GM12878 (cell line): ENCODE measurements at regions not wholly inside any gene's neighbourhood (a gene's known extent, or its start where the extent isn't known, plus 50 kb on each side); places are given as distances from the start of the nearest gene placed in this dataset.

Source experiments
- CEBPB ChIP-seq, 2 experiments: fragments of 150-350 bp in 1 of 2; IDR thresholded peaks; 2 replicates each; pipeline ENCODE4 v1.6.1; 2012 to 2014; ENCODE audit warnings: low read depth in 2 of 2, low read length in 2 of 2, borderline replicate concordance in 1 of 2, inconsistent platforms in 1 of 2
- CTCF ChIP-seq, 3 experiments: IDR thresholded peaks in 2 of 3; conservative IDR thresholded peaks in 1 of 3; 2 replicates each; pipeline ENCODE4 v1.5.1; 2011; ENCODE audit warnings: low read depth in 3 of 3, low read length in 3 of 3, mild to moderate bottlenecking in 3 of 3, control low read depth in 2 of 3, moderate library complexity in 2 of 3, inconsistent platforms in 1 of 3, mixed read lengths in 1 of 3; ENCODE audit not compliant: control insufficient read depth in 2 of 3, insufficient read depth in 1 of 3; ENCODE audit errors: extremely low read depth in 1 of 3
- NRF1 ChIP-seq: conservative IDR thresholded peaks from 2 replicates; pipeline ENCODE4 v1.6.1; 2011; ENCODE audit warnings: mild to moderate bottlenecking, low read depth, low read length, improper control_type of control experiment
- POLR2AphosphoS5 ChIP-seq: IDR thresholded peaks from 2 replicates; pipeline ENCODE4 v1.6.1; 2011; ENCODE audit warnings: mild to moderate bottlenecking, low read length, inconsistent platforms

- no peak for TF ChIP-seq CTCF (IDR thresholded peaks at IDR 0.05 in 2 of 3, conservative IDR thresholded peaks at IDR 0.05 in 1 of 3; ENCODE audit: control insufficient read depth in 2 of 3, extremely low read depth in 1 of 3, insufficient read depth in 1 of 3, low read depth in 3 of 3, low read length in 3 of 3)
- no peak for TF ChIP-seq CEBPB (IDR thresholded peaks at IDR 0.05; ENCODE audit: borderline replicate concordance in 1 of 2, low read depth in 2 of 2, low read length in 2 of 2)
- no peak for TF ChIP-seq POLR2AphosphoS5
- no peak for TF ChIP-seq NRF1
These were observed 863.8 kb upstream of the PABPC4L start for GRCh38 chr4:135065366-135065765.
